Ishikawa (cell line): ENCODE measurements at regions not wholly inside any gene's neighbourhood (a gene's known extent, or its start where the extent isn't known, plus 50 kb on each side); places are given as distances from the start of the nearest gene placed in this dataset.

ENCODE experiments used
- CREB1 ChIP-seq: IDR thresholded peaks from 2 replicates; pipeline ENCODE4 v1.6.1; 2012; ENCODE audit warnings: low read depth
- EGR1 ChIP-seq: IDR thresholded peaks from 2 replicates; pipeline ENCODE4 v1.6.1; 2012
- EP300 ChIP-seq: IDR thresholded peaks from 2 replicates; pipeline ENCODE4 v1.6.1; 2012; ENCODE audit warnings: borderline replicate concordance
- FOXM1 ChIP-seq: IDR thresholded peaks from 2 replicates; pipeline ENCODE4 v1.6.1; 2012; ENCODE audit warnings: low read depth, borderline replicate concordance
- MAX ChIP-seq: IDR thresholded peaks from 2 replicates; pipeline ENCODE4 v1.6.1; 2012
- NFIC ChIP-seq: IDR thresholded peaks from 2 replicates; pipeline ENCODE4 v1.6.1; 2012
- RAD21 ChIP-seq: IDR thresholded peaks from 2 replicates; pipeline ENCODE4 v1.6.1; 2012; ENCODE audit warnings: low read depth
- REST ChIP-seq: IDR thresholded peaks from 2 replicates; pipeline ENCODE4 v1.6.1; 2012; ENCODE audit warnings: low read depth, mild to moderate bottlenecking
- TAF1 ChIP-seq: IDR thresholded peaks from 2 replicates; pipeline ENCODE4 v1.6.1; 2012; ENCODE audit warnings: low read depth, mild to moderate bottlenecking
- TCF12 ChIP-seq: IDR thresholded peaks from 2 replicates; pipeline ENCODE4 v1.6.1; 2012; ENCODE audit warnings: low read depth
- USF1 ChIP-seq: IDR thresholded peaks from 2 replicates; pipeline ENCODE4 v1.6.1; 2012

GRCh38 chr13:106917024-106917571 is 349.2 kb upstream of the ARGLU1 start:
- TF ChIP-seq CREB1, result no peak
- TF ChIP-seq EGR1, result no peak
- no peak for TF ChIP-seq EP300
- no peak for TF ChIP-seq TAF1
- TF ChIP-seq USF1, result no peak
- no peak for TF ChIP-seq FOXM1
- TF ChIP-seq TCF12, result no peak
- no peak for TF ChIP-seq REST
- TF ChIP-seq RAD21, result no peak
- no peak for TF ChIP-seq MAX
- no peak for TF ChIP-seq NFIC
